NCI-H526 treated with DMSO at 0.1 percent for 48 hours (cell line): ENCODE measurements at regions not wholly inside any gene's neighbourhood (a gene's known extent, or its start where the extent isn't known, plus 50 kb on each side); places are given as distances from the start of the nearest gene placed in this dataset.
"Not testable (repeated sequence)": the region's sequence is repeated elsewhere in the genome, so short reads cannot be mapped to it uniquely, and the experiment has no call there.

ENCODE experiments used
- DNase-seq: peaks from one replicate; lab custom pipeline; 2025; lab: John Stamatoyannopoulos, UW

DNA sequence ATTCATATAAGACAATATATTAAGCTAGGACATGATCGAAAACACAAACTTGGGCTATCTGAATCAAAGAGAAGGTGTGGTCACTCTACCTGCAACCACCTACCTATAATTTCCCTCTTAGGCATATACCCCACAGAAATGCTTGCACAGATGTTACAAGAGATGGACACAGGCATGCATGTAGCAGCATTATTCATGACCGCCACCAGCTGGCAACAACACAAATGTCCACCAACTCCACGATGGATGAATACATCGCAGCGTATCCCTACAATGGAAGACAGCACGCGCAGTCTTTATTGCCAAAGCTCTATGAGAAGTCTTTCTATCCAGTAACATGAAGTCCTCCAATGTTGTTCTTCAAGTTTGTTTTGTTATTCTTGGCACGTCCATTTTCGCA lies 90.8 kb downstream of the ARL4C start:
- DNase-seq, result no peak

DNA sequence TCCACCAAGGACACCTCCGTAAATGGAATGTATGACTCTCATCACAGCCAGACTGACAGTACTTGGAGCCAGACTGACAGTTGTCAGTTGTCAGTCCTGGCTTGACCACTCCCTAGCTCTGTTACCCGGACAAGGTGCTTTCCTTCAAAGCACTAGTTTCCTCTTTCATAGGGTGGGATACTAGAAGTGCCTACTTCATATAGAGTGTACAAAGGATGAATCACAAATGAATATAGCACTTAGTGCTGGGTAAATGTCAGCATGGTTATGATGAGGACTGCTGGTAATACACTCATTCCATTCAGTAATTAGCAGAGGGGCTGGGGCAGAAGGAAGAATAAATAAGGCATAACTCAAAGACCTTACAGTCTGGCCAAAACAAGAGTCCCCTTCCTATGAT lies 91.4 kb downstream of the ARL4C start:
- no peak for DNase-seq

- no peak for DNase-seq
These were observed 91.9 kb downstream of the ARL4C start for GRCh38 chr2:234404957-234405356.

DNA sequence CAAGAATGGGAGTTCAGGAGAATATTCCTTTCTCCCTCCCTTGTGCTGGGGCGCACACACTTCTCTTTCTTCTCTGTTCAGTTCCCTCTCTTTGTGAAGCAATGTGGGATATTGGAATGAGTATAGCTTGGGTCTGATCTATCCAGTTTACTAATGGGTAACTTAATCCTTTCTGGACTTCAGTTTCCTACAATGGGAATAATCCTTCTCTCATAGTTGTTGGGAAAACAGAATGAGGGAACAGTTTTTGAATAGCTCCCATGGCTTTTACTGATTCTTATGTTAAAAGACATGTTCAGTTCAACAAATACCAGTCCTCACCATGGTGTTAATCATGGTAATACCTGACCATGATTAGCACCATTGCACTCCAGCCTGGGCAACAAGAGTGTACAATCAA lies 93.1 kb downstream of the ARL4C start:
- no peak for DNase-seq

- no peak for DNase-seq
These were observed 93.8 kb downstream of the ARL4C start for GRCh38 chr2:234403074-234403473.

DNA sequence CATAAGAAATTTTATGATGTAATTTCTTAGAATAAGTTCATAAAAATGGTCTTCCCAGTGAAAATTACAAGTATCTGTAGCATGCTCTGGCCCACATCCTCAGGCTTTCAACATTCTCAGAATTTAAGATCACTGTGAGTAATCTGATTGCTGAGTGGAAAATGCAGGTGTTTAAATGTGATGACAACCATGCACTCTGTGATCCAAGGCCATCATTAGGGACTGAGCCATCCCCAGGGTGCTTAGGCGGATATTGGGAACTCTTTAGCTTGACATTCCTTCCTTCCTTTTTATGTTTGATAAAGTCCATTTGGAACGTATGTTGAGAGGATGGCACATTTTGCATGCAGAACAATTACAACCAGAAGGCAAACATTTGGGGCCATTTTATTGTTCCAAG lies 95.5 kb downstream of the ARL4C start:
- no peak for DNase-seq

DNA sequence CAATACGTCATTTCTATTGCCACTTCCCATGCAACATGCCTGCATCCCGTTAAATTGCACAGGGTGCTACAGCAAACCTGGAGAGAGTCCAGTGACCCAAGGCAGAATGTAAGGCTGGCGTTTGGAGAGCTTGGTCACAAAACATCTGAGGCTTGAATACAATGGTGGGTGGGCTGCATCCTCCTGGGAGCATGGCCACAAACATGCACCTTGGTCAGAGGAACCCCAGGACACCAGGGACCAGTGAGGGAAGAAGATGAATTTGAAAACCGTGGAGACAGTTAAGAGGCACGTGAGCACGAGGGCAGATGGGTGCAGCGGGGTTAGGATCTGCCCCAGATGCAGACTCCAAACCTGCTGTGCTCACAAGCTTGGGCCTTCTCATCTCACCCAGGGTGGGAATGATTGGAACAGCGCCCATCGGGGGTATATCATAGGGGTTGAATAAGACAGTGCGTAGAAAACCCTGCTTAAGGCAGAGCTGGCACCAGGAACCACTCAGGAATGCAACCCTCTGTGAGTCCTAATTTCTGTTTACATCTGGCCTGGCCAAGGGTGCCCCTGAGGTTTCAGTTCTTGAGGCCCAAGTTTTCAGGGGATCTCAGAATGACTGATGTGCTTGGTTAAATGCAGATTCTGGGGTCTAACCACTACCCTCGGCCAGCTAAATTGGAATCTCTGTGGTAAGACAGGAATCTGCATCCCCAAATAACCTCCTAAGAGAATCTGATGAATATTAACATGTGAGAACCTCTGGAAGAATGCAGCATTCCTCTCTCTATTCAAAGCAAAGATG lies 97.2 kb downstream of the ARL4C start:
- DNase-seq, result no peak

DNA sequence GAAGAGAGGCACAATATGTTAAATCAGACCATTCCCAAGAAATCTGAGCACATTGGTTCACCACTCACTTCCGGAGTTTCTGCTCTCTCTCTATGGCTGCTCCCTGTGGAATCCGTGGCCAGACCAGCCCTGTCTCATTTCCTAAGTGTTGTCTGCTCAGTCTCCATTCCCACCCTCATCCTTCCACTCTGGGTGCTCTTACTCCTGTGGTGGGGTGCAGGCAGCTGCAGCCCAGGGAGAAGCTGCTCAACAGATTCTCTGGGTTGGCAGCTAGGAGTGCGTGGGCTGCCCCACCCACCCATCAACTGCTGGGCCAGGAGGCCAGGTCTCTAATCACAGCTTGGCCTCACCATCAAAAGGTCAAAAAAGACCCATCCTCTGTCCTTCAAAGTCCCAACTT lies 98.3 kb downstream of the ARL4C start:
- no peak for DNase-seq

- no peak for DNase-seq
These were observed 100.9 kb downstream of the ARL4C start for GRCh38 chr2:234395891-234396420.

DNA sequence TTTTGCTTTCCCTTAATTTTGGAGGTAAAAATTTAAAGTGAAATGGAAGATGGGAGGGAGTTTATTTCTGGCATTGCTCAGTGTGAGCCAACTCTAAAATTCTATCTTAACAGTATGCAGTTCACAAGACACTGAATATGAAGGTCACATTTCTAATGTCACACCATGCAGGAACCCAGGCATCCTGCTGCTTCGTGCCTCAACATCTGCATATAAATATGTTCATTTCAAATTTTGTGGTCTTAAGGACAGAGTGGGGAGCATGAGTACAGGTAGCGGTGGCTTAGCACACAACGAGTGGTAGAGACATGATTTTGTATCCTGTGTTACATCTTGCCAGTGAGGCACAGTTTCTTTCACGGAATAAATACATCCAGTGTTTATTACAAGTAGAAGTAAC lies 102.4 kb downstream of the ARL4C start:
- no peak for DNase-seq

- no peak for DNase-seq
These were observed 103.5 kb downstream of the ARL4C start for GRCh38 chr2:234393354-234393753.

GRCh38 chr2:234392041-234392615 lies 104.8 kb downstream of the ARL4C start:
- no peak for DNase-seq

GRCh38 chr2:234391625-234392024 lies 105.3 kb downstream of the ARL4C start:
- DNase-seq, result no peak

DNA sequence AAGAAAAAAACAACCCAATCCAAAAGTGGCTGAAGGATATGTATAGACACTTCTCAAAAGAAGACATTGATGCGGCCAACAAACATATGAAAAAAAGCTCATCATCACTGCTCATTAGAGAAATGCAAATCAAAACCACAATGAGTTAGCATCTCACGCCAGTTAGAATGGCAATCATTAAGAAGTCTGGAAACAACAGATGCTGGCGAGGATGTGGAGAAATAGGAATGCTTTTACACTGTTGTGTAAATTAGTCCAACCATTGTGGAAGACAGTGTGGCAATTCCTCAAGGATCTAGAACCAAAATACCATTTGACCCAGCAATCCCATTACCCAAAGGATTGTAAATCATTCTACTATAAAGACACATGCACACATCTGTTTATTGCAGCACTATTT lies 107.2 kb downstream of the ARL4C start:
- DNase-seq, result not testable (repeated sequence)

- DNase-seq, result no peak
These were observed 108.3 kb downstream of the ARL4C start for GRCh38 chr2:234388591-234388990.

DNA sequence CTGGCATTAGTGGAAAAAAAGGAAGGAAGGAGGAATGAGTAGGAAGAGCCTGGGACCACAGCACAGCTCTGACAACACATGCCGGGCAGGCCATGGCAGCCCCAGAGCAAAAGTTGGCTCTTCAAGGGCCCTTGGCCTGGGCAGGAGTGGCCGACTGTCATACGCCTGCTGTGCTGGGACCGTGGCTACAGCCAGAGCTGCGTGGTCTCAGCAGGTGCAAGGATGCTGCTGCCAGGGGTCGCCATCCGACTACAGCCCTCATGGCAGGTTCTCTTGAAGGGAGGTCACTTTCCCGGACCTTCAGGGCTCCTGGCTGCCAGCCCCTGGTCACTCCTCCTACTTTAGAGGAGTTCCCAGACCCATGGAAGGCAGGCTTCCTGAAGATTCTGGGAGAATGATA lies 109.9 kb downstream of the ARL4C start:
- DNase-seq, result no peak

DNA sequence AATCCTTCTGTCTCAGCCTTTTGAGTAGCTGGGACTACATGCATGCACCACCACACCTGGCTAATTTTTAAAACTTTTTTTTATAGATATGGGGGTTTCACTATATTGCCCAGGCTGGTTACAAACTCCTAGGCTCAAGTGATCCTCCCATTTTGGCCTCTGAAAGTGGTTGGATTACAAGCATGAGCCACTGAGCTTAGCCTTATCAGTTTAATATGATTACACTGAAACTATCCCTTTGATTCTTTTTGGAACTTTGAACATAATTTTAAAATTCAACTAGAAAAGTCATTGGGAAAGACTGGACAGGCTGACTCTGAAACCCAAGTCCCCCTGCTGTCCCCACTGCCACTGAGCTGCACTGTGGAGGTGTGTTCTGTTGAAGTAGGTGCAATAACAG lies 114.8 kb downstream of the ARL4C start:
- no peak for DNase-seq

DNA sequence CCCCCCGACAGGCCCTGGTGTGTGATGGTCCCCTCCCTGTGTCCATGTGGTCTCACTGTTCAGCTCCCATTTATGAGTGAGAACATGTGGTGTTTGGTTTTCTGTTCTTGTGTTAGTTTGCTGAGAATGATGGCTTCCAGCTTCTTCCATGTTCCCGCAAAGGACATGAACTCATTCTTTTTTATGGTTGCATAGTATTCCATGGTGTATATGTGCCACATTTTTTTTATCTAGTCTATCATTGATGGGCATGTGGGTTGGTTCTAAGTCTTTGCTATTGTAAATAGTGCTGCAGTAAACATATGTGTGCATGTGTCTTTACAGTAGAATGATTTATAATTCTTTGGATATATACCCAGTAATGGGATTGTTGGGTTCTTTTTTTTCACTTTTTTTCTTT lies 117.9 kb downstream of the ARL4C start:
- not testable (repeated sequence) for DNase-seq

- no peak for DNase-seq
These were observed 118.4 kb downstream of the ARL4C start for GRCh38 chr2:234378440-234378839.

GRCh38 chr2:234377761-234378391 lies 119.0 kb downstream of the ARL4C start:
- DNase-seq, result no peak

GRCh38 chr2:234376229-234376628 lies 120.7 kb downstream of the ARL4C start:
- DNase-seq, result no peak

DNA sequence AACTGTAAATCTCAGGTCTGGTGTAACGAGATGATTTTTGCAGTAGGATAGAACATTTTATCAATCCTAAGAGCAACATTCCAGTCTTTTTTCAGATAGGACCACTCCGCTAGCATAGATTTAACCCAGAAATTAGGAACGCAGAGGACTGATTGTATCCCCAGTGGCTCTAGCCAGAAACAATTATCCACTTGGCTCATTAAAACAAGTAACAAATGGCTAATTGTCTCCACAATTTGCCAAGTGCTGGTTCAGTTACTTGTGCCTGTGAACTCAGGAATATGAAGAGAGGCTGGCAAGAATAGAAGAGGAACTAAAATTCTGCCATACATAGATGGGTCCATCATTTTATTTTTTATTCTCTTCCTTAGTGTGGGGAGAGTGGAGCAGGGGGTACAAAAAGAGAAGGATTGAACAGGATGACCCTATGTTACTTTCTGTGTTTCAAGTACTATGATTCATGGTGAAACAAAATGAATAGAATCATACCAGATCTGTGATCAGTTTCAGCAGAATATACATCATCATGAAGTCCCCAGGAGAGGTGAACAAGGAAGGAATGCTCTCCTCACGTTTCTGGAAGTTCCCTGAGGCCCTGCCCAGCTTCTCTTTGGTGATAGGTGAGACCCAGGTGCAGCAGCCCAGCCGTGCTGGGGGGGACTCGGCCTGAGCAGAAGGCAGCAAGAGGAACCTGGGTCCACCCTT lies 121.6 kb downstream of the ARL4C start:
- DNase-seq, result no peak

DNA sequence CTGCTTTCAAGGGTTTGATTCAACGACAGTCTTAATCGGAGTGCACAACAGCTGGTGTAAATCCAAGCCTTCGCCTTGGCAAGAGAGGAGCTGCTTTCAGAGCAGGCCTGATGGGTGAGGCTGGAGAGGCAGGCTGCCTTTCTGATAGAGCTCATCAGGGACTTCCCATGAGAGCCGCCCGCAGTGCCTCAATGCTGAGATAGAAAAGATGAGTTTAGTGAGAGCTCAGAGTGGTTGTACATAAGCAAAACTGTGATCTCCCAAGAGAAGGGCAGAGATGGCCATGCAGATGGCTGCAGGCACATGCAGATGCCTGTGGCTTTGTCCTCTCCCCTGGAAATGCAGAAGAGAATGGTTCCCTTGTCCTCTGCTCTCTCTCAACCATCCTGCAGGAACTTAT lies 122.1 kb downstream of the ARL4C start:
- no peak for DNase-seq
